RWPE1 (cell line): ENCODE measurements at regions not wholly inside any gene's neighbourhood (a gene's known extent, or its start where the extent isn't known, plus 50 kb on each side); places are given as distances from the start of the nearest gene placed in this dataset.

Experiments
- CTCF ChIA-PET: fragments of 350-600 bp; sonication (Branson Sonifier 250); formaldehyde crosslinking; extraction: SDS; loops from one replicate; lab custom pipeline; 2021; lab: Yijun Ruan, JAX
- POLR2A ChIA-PET: fragments of 400-600 bp; formaldehyde crosslinking; extraction: SDS; loops from one replicate; lab custom pipeline; 2020; ENCODE audit warnings: antibody characterized with exemption; ENCODE audit not compliant: low non-redundant PET; lab: Yijun Ruan, JAX
- DNase-seq: peaks from one replicate; pipeline ENCODE4 v3.0.0; 2012; ENCODE audit warnings: low spot score
- H3K27ac ChIP-seq: fragments of 450-650 bp; 2 replicates; pipeline ENCODE4 v1.5.1; 2017
- CTCF ChIP-seq: fragments of 450-650 bp; conservative IDR thresholded peaks from 2 replicates; pipeline ENCODE4 v1.5.1; 2017; ENCODE audit warnings: low read depth, mild to moderate bottlenecking

DNA sequence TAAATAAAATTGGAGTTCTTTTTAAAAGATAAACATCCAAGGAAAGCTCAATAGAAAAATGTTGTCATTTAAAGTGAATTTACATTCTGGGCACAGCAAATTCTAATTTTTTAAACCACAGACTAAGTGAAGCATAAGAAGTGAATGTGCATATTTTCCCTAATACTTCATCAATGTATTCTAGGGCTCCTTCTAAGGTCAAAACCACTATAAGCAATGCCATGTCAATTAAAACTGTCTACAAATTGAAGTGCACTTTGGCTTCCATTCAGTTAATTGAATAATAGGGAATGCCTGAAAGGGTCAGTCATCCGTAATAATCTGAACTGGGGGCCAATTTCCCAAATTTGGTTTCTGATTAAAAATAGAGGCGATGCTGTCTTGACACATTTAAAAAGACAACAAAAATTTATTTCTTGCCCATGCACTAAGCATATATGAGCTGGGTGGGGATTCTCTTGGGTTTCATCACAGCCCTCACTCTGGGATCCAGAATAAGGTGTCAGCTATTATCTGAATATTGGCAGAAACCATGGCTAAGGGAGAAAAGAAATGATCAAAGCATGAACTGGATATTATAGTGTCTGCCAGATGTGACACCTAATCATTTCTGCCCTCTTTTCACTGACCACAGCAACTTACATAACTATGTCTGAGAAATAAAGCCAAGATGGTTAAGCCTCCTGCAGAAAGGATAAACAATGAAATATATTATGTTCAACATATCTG, 660.6 kb upstream of the B3GALT2 start:
- no peak for DNase-seq
- no peak overlapping the region for H3K27ac ChIP-seq
- ChIA-PET CTCF (no interaction called here), POLR2A (no interaction called here)
- no peak for TF ChIP-seq CTCF

DNA sequence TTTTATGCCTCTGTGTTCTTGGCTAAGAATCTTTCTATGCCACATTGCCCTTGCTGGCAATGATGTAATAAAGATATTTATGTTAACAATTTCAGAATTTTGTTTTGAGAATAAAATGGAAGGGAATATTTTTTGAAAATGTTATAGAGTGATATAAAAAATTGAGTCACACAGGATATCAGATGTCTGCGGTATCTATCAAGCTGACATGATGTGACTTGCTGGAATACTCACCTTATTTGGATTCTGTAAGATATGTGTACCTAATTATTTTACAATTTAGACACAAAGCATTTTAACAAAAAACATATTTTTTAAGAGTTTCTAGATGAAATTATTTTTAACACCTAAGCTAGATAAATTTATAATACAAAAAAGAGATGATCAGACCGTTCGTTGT, 660.0 kb upstream of the B3GALT2 start:
- DNase-seq, result no peak
- no peak for TF ChIP-seq CTCF
- POLR2A ChIA-PET, result no interaction called here
- CTCF ChIA-PET, result no interaction called here
- H3K27ac ChIP-seq, result no peak overlapping the region

DNA sequence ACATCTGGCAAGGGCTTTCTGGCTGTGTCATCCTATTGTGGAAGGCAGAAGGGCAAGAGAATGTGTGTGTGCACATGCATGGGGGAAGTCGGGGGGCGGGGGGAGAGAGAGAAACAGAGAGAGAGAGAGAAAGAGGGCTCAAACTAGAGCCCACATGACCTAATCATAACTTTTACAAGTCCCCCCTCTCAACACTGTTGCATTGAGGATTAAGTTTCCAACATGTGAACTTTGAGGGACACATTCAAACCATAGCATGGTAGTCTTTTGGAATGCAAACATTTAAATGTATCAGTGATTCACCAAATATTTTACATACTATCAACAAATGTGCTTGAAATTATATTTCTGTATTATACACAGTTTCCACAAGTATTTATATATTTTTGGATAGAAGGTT, 655.4 kb upstream of the B3GALT2 start:
- DNase-seq, result no peak
- CTCF ChIA-PET, result no interaction called here
- POLR2A ChIA-PET, result no interaction called here
- TF ChIP-seq CTCF, result no peak
- no peak overlapping the region for H3K27ac ChIP-seq

DNA sequence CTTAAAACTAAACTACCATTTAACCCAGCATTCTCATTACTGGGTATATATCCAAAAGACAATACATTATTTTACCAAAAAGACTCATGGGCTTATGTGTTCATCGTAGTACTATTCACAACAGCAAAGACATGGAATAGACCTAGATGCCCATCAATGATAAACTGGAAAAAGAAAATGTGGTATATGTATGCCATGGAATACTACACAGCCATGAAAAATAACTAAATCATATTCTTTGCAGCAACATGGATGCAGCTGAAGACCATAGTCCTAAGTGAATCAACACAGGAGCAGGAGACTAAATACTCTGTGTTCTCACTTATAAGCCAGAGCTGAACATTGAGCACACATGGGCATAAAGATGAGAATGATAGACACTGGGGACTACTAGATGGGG, 645.1 kb upstream of the B3GALT2 start:
- POLR2A ChIA-PET, result no interaction called here
- CTCF ChIA-PET, result interaction anchor here (0.6 kb wide), 1 partner anchor 231 kb away, joined by 6 read pairs; no protein-coding TSS in a partner anchor
- H3K27ac ChIP-seq, result no peak overlapping the region
- TF ChIP-seq CTCF, result no peak
- no peak for DNase-seq

- no peak overlapping the region for H3K27ac ChIP-seq
- no peak for TF ChIP-seq CTCF
- no peak for DNase-seq
- ChIA-PET CTCF (no interaction called here), POLR2A (no interaction called here)
Observed at GRCh38 chr1:193827516-193827915, 641.1 kb upstream of the B3GALT2 start.

DNA sequence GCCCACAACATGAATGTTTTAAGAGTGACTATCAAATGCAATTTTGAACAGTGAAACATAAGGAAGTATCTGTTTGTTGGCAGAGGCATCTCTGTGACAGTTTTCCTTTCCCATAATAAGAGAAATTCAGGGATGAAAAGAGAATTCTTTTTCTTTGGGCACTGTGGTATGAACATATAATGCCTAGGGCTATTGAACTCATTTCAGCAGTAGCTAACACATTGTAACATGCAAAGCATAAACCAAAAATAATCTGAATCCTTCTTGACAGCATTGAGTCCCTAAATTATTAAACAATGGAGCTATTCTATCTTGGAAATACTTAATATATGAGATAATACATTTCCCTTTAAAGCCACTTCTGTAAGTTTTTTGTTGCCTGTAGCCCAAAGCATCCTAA, 633.0 kb upstream of the B3GALT2 start:
- TF ChIP-seq CTCF, result no peak
- no peak overlapping the region for H3K27ac ChIP-seq
- ChIA-PET POLR2A (no interaction called here), CTCF (no interaction called here)
- DNase-seq, result no peak
